Keratinocyte (primary cell): ENCODE measurements at regions not wholly inside any gene's neighbourhood (a gene's known extent, or its start where the extent isn't known, plus 50 kb on each side); places are given as distances from the start of the nearest gene placed in this dataset.

Experiments
- DNase-seq: peaks from one replicate; pipeline ENCODE4 v3.0.0-alpha.2; 2011; ENCODE audit warnings: low read depth, missing footprints, low spot score
- FAIRE-seq: peaks from 2 replicates; lab custom pipeline; 2011; peaks lifted over from hg19 to GRCh38; lab: Jason Lieb, UNC
- H2AFZ ChIP-seq: 2 replicates; pipeline ENCODE4 v1.6.0; 2012; ENCODE audit warnings: low read length, control low read depth, inconsistent platforms; ENCODE audit not compliant: control insufficient read depth
- H3K27ac ChIP-seq: 2 replicates; pipeline ENCODE4 v1.5.1; 2011; ENCODE audit warnings: low read length; ENCODE audit not compliant: control insufficient read depth, insufficient read depth
- H3K27me3 ChIP-seq: 3 replicates; pipeline ENCODE4 v1.6.0; 2011; ENCODE audit warnings: low read length; ENCODE audit not compliant: control insufficient read depth, insufficient read depth; ENCODE audit errors: extremely low read depth
- H3K36me3 ChIP-seq, 2 experiments: 2 replicates in 1 of 2; 3 replicates in 1 of 2; pipeline ENCODE4 v1.5.1; 2011; ENCODE audit warnings: low read length in 2 of 2, mild to moderate bottlenecking in 1 of 2; ENCODE audit not compliant: control insufficient read depth in 2 of 2, insufficient read depth in 2 of 2; ENCODE audit errors: extremely low read depth in 1 of 2
- H3K4me1 ChIP-seq: 3 replicates; pipeline ENCODE4 v1.5.1; 2011; ENCODE audit warnings: low read length; ENCODE audit not compliant: control insufficient read depth, insufficient read depth; ENCODE audit errors: extremely low read depth
- H3K4me2 ChIP-seq: 3 replicates; pipeline ENCODE4 v1.6.0; 2011; ENCODE audit warnings: low read depth, low read length; ENCODE audit not compliant: control insufficient read depth, insufficient read depth; ENCODE audit errors: extremely low read depth
- H3K4me3 ChIP-seq, 3 experiments: fragments of 200-600 bp in 1 of 3; sonication (generic) in 1 of 3; 2 replicates in 2 of 3; 3 replicates in 1 of 3; pipeline ENCODE4 v1.5.1; 2011 to 2016; ENCODE audit warnings: low read length in 3 of 3, mild to moderate bottlenecking in 3 of 3, control low read depth in 2 of 3, inconsistent platforms in 1 of 3, low read depth in 1 of 3, mixed read lengths in 1 of 3, mixed run types in 1 of 3, moderate library complexity in 1 of 3; ENCODE audit not compliant: control insufficient read depth in 2 of 3, insufficient read depth in 2 of 3; ENCODE audit errors: extremely low read depth in 1 of 3
- H3K79me2 ChIP-seq: 2 replicates; pipeline ENCODE4 v1.6.0; 2012; ENCODE audit warnings: low read length; ENCODE audit not compliant: control insufficient read depth, insufficient read depth
- H3K9ac ChIP-seq: 3 replicates; pipeline ENCODE4 v1.6.0; 2011; ENCODE audit warnings: low read length; ENCODE audit not compliant: control insufficient read depth, insufficient read depth; ENCODE audit errors: extremely low read depth
- H3K9me1 ChIP-seq: 3 replicates; pipeline ENCODE4 v1.6.0; 2011; ENCODE audit warnings: low read length; ENCODE audit not compliant: control insufficient read depth, insufficient read depth; ENCODE audit errors: extremely low read depth
- H3K9me3 ChIP-seq: 2 replicates; pipeline ENCODE4 v1.5.1; 2012; ENCODE audit warnings: low read depth, low read length; ENCODE audit not compliant: control insufficient read depth
- H4K20me1 ChIP-seq: 3 replicates; pipeline ENCODE4 v1.6.0; 2011; ENCODE audit warnings: low read length; ENCODE audit not compliant: control insufficient read depth, insufficient read depth; ENCODE audit errors: extremely low read depth
- CTCF ChIP-seq, 3 experiments: IDR thresholded peaks in 1 of 3; conservative IDR thresholded peaks in 1 of 3; optimal IDR thresholded peaks in 1 of 3; 2 replicates in 2 of 3; 3 replicates in 1 of 3; pipeline versions ENCODE3 to v1.5.1; 2011; ENCODE audit warnings: low read length in 3 of 3, mild to moderate bottlenecking in 3 of 3, moderate library complexity in 2 of 3, control low read depth in 1 of 3, inconsistent platforms in 1 of 3; ENCODE audit not compliant: insufficient read depth in 2 of 3; ENCODE audit errors: extremely low read depth in 1 of 3
- EZH2 ChIP-seq: IDR thresholded peaks from one replicate; pipeline ENCODE4 v1.6.1; 2012; ENCODE audit warnings: inconsistent platforms, mild to moderate bottlenecking, low read length, moderate library complexity
- dilution Hi-C: fragments of 300-500 bp; cut with MboI; formaldehyde crosslinking; loops from one replicate; pipeline ENCODE4 v1.7.0; 2020; ENCODE audit warnings: low sequenced_read_pairs; ENCODE audit not compliant: extremely low pct_ligation_motif_present

- dilution Hi-C loops: loop anchor here (25.0 kb wide), 1 partner anchor 166 kb away; no protein-coding TSS in a partner anchor
- Histone ChIP-seq H3K4me1 (peaks cover 19% of the 10 kb centered on the region), H3K27me3 (no peaks in the 10 kb centered on the region), H3K36me3 (no peaks in the 10 kb centered on the region), H3K4me3 (no peak overlapping the region), H3K79me2 (no peaks in the 10 kb centered on the region), H2AFZ (no peak overlapping the region), H3K27ac (peak overlapping the region; percentile 29), H4K20me1 (no peaks in the 10 kb centered on the region), H3K9me3 (no peaks in the 10 kb centered on the region), H3K4me2 (peak overlapping the region; percentile 10), H3K9me1 (no peaks in the 10 kb centered on the region), H3K9ac (no peak overlapping the region)
- TF ChIP-seq CTCF (optimal IDR thresholded peaks at IDR 0.05 in 1 of 3, IDR thresholded peaks at IDR 0.05 in 1 of 3, conservative IDR thresholded peaks at IDR 0.05 in 1 of 3; ENCODE audit: extremely low read depth in 1 of 3, insufficient read depth in 2 of 3, low read length in 3 of 3) (no peak), EZH2 (no peak)
- FAIRE-seq: peak; percentile 81
- no peak for DNase-seq
Observed at GRCh38 chr4:158020734-158021346, 152.0 kb downstream of the GASK1B start.

GRCh38 chr4:158020176-158020575 lies 152.6 kb downstream of the GASK1B start:
- dilution Hi-C loops: loop anchor here (25.0 kb wide), 1 partner anchor 167 kb away; no protein-coding TSS in a partner anchor
- Histone ChIP-seq H3K4me1 (peaks cover 19% of the 10 kb centered on the region), H3K79me2 (no peaks in the 10 kb centered on the region), H3K9me3 (no peaks in the 10 kb centered on the region), H3K9ac (no peak overlapping the region), H3K4me2 (peak overlapping the region; percentile 10), H3K36me3 (no peaks in the 10 kb centered on the region), H3K4me3 (no peak overlapping the region), H3K27me3 (no peaks in the 10 kb centered on the region), H3K9me1 (no peaks in the 10 kb centered on the region), H3K27ac (peak overlapping the region; percentile 41), H2AFZ (no peak overlapping the region), H4K20me1 (no peaks in the 10 kb centered on the region)
- TF ChIP-seq CTCF (optimal IDR thresholded peaks at IDR 0.05 in 1 of 3, IDR thresholded peaks at IDR 0.05 in 1 of 3, conservative IDR thresholded peaks at IDR 0.05 in 1 of 3; ENCODE audit: extremely low read depth in 1 of 3, insufficient read depth in 2 of 3, low read length in 3 of 3) (no peak), EZH2 (no peak)
- DNase-seq (no peak), FAIRE-seq (peak; percentile 82)
